Right cardiac atrium (tissue), 5 donors: ENCODE measurements at regions not wholly inside any gene's neighbourhood (a gene's known extent, or its start where the extent isn't known, plus 50 kb on each side); places are given as distances from the start of the nearest gene placed in this dataset.
"Not testable (repeated sequence)": the region's sequence is repeated elsewhere in the genome, so short reads cannot be mapped to it uniquely, and the experiment has no call there.

Experiments
- ATAC-seq, 2 donors: fragments of 200-7000 bp; cut with Tn5 transposase; one replicate each; pipeline versions ENCODE4 v1.8.0 to v1.9.1; 2020; ENCODE audit warnings: moderate library complexity in 2 of 2, mild to moderate bottlenecking in 1 of 2
- DNase-seq, 3 donors: peaks; one replicate each; pipeline ENCODE4 v3.0.0-alpha.2; 2020
- H3K27ac ChIP-seq: one replicate; pipeline ENCODE4 v1.5.1; 2013; ENCODE audit warnings: mild to moderate bottlenecking, low read length, control low read depth, moderate library complexity
- H3K27me3 ChIP-seq: one replicate; pipeline ENCODE4 v1.6.1; 2013; ENCODE audit not compliant: control insufficient read depth, insufficient read depth
- H3K4me1 ChIP-seq: one replicate; pipeline ENCODE4 v1.6.1; 2013; ENCODE audit warnings: low read length; ENCODE audit not compliant: control insufficient read depth, insufficient read depth
- H3K4me3 ChIP-seq: one replicate; pipeline ENCODE4 v1.5.1; 2013; ENCODE audit warnings: low read length, control low read depth
- H3K9me3 ChIP-seq: one replicate; pipeline ENCODE4 v1.6.1; 2013; ENCODE audit warnings: low read length; ENCODE audit not compliant: control insufficient read depth
- WGBS: extraction: QIAGEN DNeasy Blood & Tissue Kit; methylation state at CpG from one replicate; pipeline ENCODE4 v1.1.7; 2013; 5-methylcytosine and 5-hydroxymethylcytosine counted together
- intact Hi-C, 4 donors: fragments of 100-400 bp; cut with DNase I; formaldehyde crosslinking; loops; one replicate each; pipeline versions ENCODE4 v1.11.0 to v1.14.0; 2022 to 2023
- donor health status: healthy with polysubstance abuse.
- donor health status: DM: no; HTN: yes; CAD: no.
- donor health status: DM: no; HTN: no; CAD: no.
- donor health status: DM: no; HTN: yes; CAD: no; lungs with severe emphysema.
- donor health status: DM: yes; HTN: yes; CAD: no.

- H3K4me1 ChIP-seq = peaks cover 3% of the 10 kb centered on the region
- H3K9me3 ChIP-seq = no peaks in the 10 kb centered on the region
- no peak overlapping the region for H3K27ac ChIP-seq
- no peaks in the 10 kb centered on the region for H3K27me3 ChIP-seq
- intact Hi-C loops = loop anchor here in 1 of 4 donors (5.0 kb wide), 1 partner anchor 32 kb away; no protein-coding TSS in a partner anchor
- ATAC-seq (no peak), DNase-seq (no peak)
- H3K4me3 ChIP-seq = no peak overlapping the region
- 34% methylated on average over 4 of the region's 4 CpGs for WGBS
Observed at GRCh38 chr10:51014680-51015389, 59.5 kb upstream of the PRKG1 start.

DNA sequence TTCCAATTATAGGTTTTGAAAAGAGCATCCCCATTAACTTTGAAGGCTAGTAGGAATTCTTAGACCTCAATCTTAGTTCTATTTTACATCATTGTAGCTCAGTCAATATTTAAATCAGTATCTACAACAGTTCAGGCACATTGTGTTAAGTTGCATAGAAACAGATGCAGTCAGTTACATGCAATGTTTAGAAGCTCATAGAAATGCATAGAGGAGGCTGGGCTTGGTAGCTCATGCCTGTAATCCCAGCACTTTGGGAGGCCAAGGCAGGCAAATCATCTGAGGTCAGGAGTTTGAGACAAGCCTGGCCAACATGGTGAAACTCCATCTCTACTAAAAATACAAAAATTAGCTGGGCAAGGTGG lies 58.9 kb upstream of the PRKG1 start:
- H3K27ac ChIP-seq, ATAC-seq, H3K9me3 ChIP-seq, H3K4me3 ChIP-seq, DNase-seq, H3K27me3 ChIP-seq, H3K4me1 ChIP-seq, intact Hi-C loops: not testable (repeated sequence)

DNA sequence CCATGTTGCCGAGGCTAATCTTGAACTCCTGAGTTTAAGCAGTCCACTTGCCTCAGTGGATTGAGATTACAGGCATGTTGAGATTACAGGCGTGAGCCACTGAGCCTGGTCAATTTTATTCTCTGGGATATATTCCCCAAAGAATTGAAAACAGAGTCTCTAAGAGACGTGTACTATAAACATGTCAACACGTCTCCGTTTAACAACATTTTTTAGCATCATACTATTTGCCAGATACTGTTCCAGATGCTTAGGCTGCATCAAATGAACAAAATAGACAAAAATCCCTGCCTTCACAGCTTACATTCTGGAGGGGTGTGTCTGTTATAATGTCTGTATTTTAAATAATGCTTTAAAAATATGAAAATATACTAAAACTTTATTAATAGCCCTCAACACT lies 54.1 kb upstream of the PRKG1 start:
- Histone ChIP-seq H3K4me1 (no peaks in the 10 kb centered on the region), H3K9me3 (no peaks in the 10 kb centered on the region), H3K4me3 (no peak overlapping the region), H3K27ac (no peak overlapping the region), H3K27me3 (no peaks in the 10 kb centered on the region)
- peak in 1 of 2 donors; percentile 40 for ATAC-seq
- no peak for DNase-seq
- intact Hi-C loops = no loop called here
- 42% methylated on average over 5 of the region's 5 CpGs for WGBS

- Histone ChIP-seq H3K9me3 (no peaks in the 10 kb centered on the region), H3K4me1 (peaks cover 3% of the 10 kb centered on the region), H3K27ac (no peak overlapping the region), H3K4me3 (no peak overlapping the region), H3K27me3 (no peaks in the 10 kb centered on the region)
- 82% methylated on average over 5 of the region's 5 CpGs for WGBS
- intact Hi-C loops = no loop called here
- peak in 1 of 2 donors; percentile 45 for ATAC-seq
- no peak for DNase-seq
Observed at GRCh38 chr10:51022933-51023585, 51.2 kb upstream of the PRKG1 start.

DNA sequence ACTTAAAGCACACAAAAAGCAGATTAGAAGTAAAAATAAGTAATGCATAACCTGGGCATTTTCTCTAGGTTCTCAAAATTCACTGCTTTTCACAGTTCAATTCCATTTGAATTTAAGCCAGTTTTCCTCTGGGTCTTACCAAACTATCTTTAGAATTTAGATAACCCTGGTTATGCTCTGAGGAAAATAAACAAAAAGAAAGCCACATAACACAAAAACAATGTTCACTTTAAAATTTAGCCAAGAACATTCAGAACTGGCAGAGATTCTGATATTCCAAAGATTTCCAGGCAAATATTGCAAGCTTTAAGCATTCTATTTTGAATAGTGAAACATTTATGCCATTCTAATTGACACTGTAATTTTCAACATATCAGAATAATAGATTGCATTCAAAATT lies 50.7 kb upstream of the PRKG1 start:
- no peak overlapping the region for H3K27ac ChIP-seq
- no peaks in the 10 kb centered on the region for H3K27me3 ChIP-seq
- intact Hi-C loops = no loop called here
- peaks cover 3% of the 10 kb centered on the region for H3K4me1 ChIP-seq
- DNase-seq = no peak
- no peaks in the 10 kb centered on the region for H3K9me3 ChIP-seq
- H3K4me3 ChIP-seq = no peak overlapping the region
- ATAC-seq = peak; percentile 40 to 65
